Glutamatergic neuron (in vitro differentiated cells): ENCODE measurements at regions not wholly inside any gene's neighbourhood (a gene's known extent, or its start where the extent isn't known, plus 50 kb on each side); places are given as distances from the start of the nearest gene placed in this dataset.

Source experiments
- DNase-seq: peaks from one replicate; pipeline ENCODE4 v3.0.0; 2022
- H3K27ac Mint-ChIP-seq: one replicate; pipeline ENCODE4 v1.8.0; 2020; ENCODE audit warnings: mild to moderate bottlenecking, mixed read lengths, inconsistent platforms; ENCODE audit not compliant: unreplicated experiment
- H3K27me3 Mint-ChIP-seq: one replicate; pipeline ENCODE4 v1.8.0; 2020; ENCODE audit warnings: mild to moderate bottlenecking, moderate library complexity, mixed read lengths, inconsistent platforms; ENCODE audit not compliant: unreplicated experiment
- H3K36me3 Mint-ChIP-seq: one replicate; pipeline ENCODE4 v1.8.0; 2020; ENCODE audit warnings: mild to moderate bottlenecking, mixed read lengths, inconsistent platforms; ENCODE audit not compliant: unreplicated experiment
- H3K4me1 Mint-ChIP-seq: one replicate; pipeline ENCODE4 v1.8.0; 2020; ENCODE audit warnings: mild to moderate bottlenecking, low read depth, mixed read lengths, inconsistent platforms; ENCODE audit not compliant: unreplicated experiment
- H3K4me3 Mint-ChIP-seq: one replicate; pipeline ENCODE4 v1.8.0; 2020; ENCODE audit warnings: mild to moderate bottlenecking, mixed read lengths, inconsistent platforms; ENCODE audit not compliant: unreplicated experiment
- H3K9me3 Mint-ChIP-seq: one replicate; pipeline ENCODE4 v1.8.0; 2020; ENCODE audit warnings: mild to moderate bottlenecking, moderate library complexity, mixed read lengths, inconsistent platforms; ENCODE audit not compliant: unreplicated experiment
- CTCF ChIP-seq: fragments of 200-600 bp; sonication (generic); IDR thresholded peaks from one replicate; pipeline ENCODE4 v1.5.0; 2021; ENCODE audit not compliant: partially characterized antibody, unreplicated experiment

GRCh38 chr19:30688696-30689095 is 316.5 kb downstream of the ZNF536 start:
- no peaks in the 10 kb centered on the region for H3K36me3 Mint-ChIP-seq
- no peak for TF ChIP-seq CTCF
- peaks cover 9% of the 10 kb centered on the region for H3K27me3 Mint-ChIP-seq
- no peak for DNase-seq
- no peak overlapping the region for H3K27ac Mint-ChIP-seq
- peaks cover 9% of the 10 kb centered on the region for H3K9me3 Mint-ChIP-seq
- H3K4me1 Mint-ChIP-seq, result peaks cover 67% of the 10 kb centered on the region
- H3K4me3 Mint-ChIP-seq, result no peak overlapping the region

DNA sequence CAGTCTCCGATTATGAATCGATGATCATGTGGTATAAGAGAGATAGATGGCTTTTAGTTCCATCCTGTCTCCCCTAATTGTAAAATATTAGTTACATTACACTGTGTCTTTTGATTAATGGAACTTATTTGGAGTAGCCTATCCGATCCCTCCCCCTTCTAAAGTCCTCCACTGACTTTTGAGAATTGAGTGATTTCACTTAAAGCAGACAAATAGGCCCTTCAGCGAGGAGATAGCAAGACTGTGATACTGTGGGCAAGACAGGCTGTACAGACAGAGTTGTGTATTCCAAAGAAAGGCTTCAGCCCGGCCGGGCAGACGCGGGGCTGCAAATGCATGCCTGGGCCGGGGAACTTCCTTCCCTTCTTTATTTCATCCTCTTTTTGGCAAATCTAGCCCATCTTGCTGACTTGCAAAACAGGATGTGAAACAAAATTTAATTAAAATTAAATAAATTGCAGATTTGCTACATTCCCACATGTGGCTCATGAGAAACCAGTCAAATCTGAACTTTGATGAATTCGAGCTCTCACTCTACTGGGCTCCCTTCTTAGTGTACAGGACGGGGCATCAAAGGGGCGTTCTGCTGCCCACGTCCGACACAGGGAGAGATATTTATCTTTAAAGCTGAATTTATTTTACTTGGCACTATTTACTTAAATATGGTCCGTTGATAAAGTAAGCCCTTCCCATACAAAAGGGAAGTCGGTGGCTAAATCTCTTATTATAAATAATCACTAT is 314.8 kb downstream of the ZNF536 start:
- Mint-ChIP-seq H3K36me3 (no peaks in the 10 kb centered on the region), H3K27me3 (peaks cover 14% of the 10 kb centered on the region), H3K27ac (no peak overlapping the region), H3K4me3 (no peak overlapping the region), H3K9me3 (peaks cover 9% of the 10 kb centered on the region), H3K4me1 (peaks cover 60% of the 10 kb centered on the region)
- DNase-seq, result no peak
- no peak for TF ChIP-seq CTCF

GRCh38 chr19:30686176-30686820 is 314.1 kb downstream of the ZNF536 start:
- H3K27ac Mint-ChIP-seq, result peak overlapping the region; percentile 43
- H3K4me3 Mint-ChIP-seq, result no peak overlapping the region
- peaks cover 14% of the 10 kb centered on the region for H3K27me3 Mint-ChIP-seq
- DNase-seq, result no peak
- peaks cover 6% of the 10 kb centered on the region for H3K9me3 Mint-ChIP-seq
- H3K36me3 Mint-ChIP-seq, result no peaks in the 10 kb centered on the region
- peaks cover 54% of the 10 kb centered on the region for H3K4me1 Mint-ChIP-seq
- no peak for TF ChIP-seq CTCF

- Mint-ChIP-seq H3K4me1 (peaks cover 46% of the 10 kb centered on the region), H3K27ac (no peak overlapping the region), H3K9me3 (peaks cover 3% of the 10 kb centered on the region), H3K4me3 (no peak overlapping the region), H3K36me3 (no peaks in the 10 kb centered on the region), H3K27me3 (peaks cover 10% of the 10 kb centered on the region)
- TF ChIP-seq CTCF, result no peak
- DNase-seq, result no peak
Observed at GRCh38 chr19:30685426-30686000, 313.3 kb downstream of the ZNF536 start.

DNA sequence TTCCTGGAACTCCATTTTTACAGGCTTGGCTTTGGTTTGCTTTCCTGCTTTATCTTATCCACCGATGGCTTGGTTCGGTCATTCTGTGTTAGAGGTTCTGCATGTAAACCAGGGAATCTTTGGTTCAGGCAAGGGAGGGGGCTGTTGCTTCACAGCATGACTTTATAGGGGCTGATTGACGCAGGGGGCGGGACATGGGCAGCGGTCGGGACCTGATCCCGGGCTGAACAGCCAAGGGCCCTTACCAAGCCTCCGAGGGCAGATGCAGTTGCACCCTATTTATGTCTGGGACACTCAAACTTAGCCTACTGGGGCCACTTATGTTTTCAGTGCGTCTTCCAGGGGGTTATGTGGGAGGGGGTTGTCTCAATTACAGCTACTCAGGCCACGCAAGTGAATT is 312.4 kb downstream of the ZNF536 start:
- H3K4me3 Mint-ChIP-seq, result no peak overlapping the region
- H3K9me3 Mint-ChIP-seq, result peaks cover 3% of the 10 kb centered on the region
- peaks cover 39% of the 10 kb centered on the region for H3K4me1 Mint-ChIP-seq
- no peaks in the 10 kb centered on the region for H3K36me3 Mint-ChIP-seq
- no peak for TF ChIP-seq CTCF
- DNase-seq, result no peak
- H3K27me3 Mint-ChIP-seq, result peaks cover 10% of the 10 kb centered on the region
- H3K27ac Mint-ChIP-seq, result no peak overlapping the region
